ENCODE measurements at regions not wholly inside any gene's neighbourhood (a gene's known extent, or its start where the extent isn't known, plus 50 kb on each side); places are given as distances from the start of the nearest gene placed in this dataset.

DNA sequence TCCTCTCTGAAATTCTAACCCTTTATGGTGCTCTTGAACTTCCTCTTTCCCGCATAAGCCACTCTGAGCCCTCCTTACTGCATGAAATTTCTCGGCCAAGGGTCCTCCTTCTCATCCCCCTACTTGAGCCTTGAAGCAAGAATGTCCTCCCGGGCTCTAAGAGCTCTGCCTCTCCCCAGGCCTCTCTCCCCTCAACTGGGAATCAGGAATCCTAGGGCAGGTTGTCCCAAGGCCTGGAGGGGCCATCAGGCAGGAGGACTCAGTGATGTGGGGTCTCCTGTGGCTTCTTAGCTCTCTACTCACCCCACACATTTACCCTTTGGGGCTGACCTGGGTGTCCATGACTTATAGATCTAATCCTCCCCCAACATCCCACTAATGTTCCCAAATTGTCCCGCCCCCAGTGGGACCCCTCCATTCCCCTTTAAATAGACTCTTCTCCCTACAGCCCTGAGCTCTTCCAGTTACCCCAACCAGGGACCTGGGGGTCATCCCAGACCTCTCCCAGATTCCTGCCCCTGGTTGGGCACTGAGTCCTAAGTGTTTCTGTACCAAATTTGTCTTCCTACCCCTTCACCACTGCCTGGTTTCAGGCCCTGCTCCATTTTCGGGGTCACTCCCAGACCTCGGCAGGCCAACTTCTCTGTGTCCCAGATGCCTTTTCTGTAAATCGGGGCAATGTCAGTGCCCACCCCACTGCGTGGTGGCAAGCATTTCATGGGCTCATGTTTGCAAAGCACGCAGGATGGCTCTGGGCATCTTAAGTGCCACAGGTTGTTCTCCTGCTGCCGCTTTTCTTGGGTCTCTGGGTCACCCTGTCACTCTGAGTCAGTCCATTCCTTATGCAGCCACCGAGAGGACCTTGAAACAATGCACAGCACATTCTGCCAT is 171.2 kb downstream of the ASB1 start:
- TF ChIP-seq, protein P1, sequence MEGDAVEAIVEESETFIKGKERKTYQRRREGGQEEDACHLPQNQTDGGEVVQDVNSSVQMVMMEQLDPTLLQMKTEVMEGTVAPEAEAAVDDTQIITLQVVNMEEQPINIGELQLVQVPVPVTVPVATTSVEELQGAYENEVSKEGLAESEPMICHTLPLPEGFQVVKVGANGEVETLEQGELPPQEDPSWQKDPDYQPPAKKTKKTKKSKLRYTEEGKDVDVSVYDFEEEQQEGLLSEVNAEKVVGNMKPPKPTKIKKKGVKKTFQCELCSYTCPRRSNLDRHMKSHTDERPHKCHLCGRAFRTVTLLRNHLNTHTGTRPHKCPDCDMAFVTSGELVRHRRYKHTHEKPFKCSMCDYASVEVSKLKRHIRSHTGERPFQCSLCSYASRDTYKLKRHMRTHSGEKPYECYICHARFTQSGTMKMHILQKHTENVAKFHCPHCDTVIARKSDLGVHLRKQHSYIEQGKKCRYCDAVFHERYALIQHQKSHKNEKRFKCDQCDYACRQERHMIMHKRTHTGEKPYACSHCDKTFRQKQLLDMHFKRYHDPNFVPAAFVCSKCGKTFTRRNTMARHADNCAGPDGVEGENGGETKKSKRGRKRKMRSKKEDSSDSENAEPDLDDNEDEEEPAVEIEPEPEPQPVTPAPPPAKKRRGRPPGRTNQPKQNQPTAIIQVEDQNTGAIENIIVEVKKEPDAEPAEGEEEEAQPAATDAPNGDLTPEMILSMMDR (conservative IDR thresholded peaks at IDR 0.05; ENCODE audit: low read length): no peak
- no peak for DNase-seq (ENCODE audit: low read depth)
- H3K4me3 ChIP-seq (ENCODE audit: low read length): no peak overlapping the region

DNA sequence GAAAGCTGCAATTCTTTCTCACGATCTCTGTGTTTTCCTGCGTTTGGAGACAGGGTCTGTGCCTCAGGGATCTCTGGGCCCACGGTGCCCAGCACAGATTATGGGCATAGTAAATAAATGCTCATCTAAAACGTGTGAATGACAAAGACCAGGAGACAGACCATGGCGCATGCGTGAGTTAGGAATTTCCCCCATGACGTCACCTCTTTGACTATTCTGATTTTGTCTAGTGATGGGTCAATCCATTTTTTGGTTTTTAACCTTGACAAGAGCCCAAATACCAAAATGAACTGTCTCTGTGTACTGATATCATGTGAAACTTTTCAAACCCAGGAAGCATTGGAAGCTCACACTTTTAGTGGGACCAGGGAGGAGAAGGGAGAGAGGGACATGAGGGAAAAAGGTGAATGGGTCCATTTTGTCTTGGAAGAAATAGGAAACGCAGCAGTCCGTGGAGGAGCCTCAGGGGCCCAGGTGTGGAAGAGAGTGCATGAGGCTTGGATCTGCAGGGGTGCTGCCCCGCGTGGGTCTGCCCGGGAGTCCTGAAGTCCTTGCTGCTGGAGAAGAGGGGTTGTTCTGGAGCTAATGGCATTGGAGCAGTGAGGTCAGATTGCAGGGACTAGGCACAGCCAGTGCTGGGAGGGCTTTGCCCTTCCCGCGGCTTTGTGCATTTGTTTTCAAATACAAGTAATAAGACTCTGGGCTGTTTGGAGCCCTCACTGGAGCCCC is 172.2 kb downstream of the ASB1 start:
- DNase-seq (ENCODE audit: low read depth): no peak
- no peak overlapping the region for H3K4me3 ChIP-seq (ENCODE audit: low read length)
- TF ChIP-seq, protein P1 (conservative IDR thresholded peaks at IDR 0.05; ENCODE audit: low read length): no peak

DNA sequence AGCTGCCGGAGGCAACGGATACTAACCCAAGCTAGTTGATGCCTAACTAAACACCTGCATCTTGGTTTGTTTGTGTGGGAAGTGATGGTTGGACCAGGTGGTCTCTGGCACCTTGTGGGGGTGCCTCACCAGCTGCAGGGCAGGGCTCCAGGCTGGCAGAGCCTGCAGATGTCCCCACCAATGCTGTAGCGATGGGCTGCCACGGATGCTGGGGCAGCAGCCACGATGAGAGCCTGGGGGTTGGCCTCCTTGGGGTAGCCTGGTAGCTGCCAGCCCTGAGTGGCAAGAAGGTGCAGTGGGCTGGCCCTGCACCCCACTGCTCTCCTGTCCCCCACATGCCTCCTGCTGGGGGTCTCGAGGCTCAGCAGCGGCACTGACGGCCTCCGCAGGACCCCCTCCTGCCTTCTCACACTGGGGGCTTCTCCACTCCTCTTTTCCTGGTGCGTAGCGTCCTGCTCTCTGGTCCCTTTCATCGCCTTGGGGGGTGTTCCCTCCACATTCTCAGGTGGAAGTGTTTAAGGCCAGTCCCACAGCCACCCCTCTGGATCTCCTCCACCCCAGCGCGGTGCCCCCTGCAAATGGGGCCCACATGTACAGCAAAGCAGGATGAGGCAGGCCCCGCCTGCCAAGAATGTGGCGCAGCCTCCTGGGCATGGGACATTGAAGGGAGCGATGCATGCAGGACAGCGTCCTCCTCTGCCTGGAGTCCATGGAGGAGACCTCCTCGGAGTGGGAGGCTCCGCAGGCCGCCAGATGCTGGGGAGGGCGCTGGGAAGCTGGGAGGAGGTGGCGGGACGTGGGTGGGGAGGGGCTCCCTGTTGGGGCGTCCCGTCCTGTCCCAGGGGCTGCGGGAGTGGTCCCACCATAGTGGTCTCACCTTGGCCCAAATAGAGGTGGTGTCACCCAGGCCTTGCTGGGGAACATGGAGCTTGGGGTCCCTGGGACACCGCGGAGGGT is 173.1 kb downstream of the ASB1 start:
- H3K4me3 ChIP-seq (ENCODE audit: low read length): no peak overlapping the region
- TF ChIP-seq, protein P1 (conservative IDR thresholded peaks at IDR 0.05; ENCODE audit: low read length): no peak
- DNase-seq (ENCODE audit: low read depth): no peak

DNA sequence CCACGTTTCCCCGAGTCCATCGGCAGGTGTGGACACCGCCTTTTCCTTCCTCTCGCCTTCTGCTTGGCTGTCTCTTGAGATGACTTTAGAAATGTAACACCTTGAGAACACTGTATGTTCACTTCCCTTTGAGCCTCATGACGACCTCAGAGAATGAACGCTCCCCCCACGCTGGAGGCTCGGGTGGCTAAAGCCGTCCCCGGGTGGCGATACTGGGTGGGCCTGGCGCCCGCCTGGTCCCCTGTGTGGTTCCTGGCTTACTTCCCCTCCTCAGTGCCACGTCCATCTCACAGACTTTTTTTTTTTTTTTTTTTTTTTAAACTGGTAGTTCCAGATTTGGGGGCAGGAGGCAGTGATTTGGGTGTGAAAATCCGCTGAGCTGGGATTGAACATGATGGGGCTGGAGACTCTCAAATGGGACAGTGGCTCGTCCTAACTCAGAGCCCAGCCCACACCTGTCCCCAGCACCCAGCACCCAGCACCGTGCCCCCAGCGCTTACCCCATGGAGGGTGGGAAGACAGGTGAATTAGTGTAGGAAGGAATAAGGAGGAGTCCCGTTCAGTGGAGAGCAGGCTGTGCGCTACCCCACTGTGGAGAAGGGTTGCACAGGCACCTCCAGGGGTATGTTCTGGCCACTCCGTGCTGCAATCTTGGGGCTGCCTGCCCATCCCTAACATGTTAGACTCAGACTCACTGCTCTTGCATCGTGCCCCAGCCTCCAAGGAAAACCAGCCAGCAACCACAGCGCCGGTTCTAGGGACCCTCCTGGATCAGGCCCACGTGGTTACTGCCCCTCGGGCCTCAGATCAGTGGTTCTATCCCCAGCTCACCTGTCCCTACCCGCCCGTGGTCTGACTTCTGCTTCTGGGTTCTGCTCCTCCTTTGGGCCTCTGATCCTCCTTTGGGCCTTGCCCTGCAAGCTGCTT is 174.0 kb downstream of the ASB1 start:
- H3K4me3 ChIP-seq (ENCODE audit: low read length): no peak overlapping the region
- TF ChIP-seq, protein P1 (conservative IDR thresholded peaks at IDR 0.05; ENCODE audit: low read length): no peak
- DNase-seq (ENCODE audit: low read depth): no peak

DNA sequence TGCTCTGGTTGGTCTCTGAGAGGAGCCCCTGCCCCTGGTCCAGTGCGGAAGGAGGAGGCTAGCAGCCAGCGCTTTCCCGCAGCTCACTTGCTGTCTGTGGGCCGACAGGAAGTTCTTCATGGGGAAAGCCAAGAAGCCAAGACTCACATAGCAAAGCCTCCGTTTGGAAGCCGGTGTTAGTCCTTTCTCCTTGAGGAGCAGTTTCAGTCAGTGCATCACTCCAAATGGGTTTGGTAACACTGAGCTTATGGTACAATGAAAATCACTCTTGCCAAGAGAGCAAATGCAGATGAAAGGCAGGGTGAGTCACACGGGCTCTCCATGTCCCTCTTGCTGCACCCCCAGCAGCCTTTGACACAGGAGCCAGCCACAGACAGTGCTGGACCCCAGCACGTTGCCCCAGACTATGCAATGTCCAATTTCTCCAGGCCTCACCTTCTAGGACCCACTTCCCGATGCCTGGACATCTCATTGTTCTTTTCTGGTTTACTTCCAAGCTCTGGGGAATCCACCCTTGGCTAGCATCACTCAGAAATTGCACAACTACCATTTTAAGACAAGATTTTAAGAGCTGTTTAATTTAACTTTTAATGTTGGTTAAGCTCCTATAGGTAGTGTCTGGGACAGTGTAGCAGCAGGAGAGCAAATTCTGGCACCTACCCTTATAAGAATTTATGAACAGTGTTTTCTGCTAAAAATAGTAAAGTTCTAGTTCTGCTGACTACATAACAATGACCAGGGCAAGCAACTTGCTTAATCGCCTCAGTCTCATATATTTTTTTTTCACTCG is 174.9 kb downstream of the ASB1 start:
- DNase-seq (ENCODE audit: low read depth): peak; percentile 82
- TF ChIP-seq, protein P1 (conservative IDR thresholded peaks at IDR 0.05; ENCODE audit: low read length): no peak
- no peak overlapping the region for H3K4me3 ChIP-seq (ENCODE audit: low read length)

Data from AG10803 (cell line).